Mucosa of gallbladder (tissue), 1 donor: ENCODE measurements at regions not wholly inside any gene's neighbourhood (a gene's known extent, or its start where the extent isn't known, plus 50 kb on each side); places are given as distances from the start of the nearest gene placed in this dataset.

ENCODE experiments used
- DNase-seq: peaks from one replicate; pipeline ENCODE4 v3.0.0-alpha.2; 2020; ENCODE audit warnings: low spot score
- donor health status: DM: no; HTN: no; CAD: no.

DNA sequence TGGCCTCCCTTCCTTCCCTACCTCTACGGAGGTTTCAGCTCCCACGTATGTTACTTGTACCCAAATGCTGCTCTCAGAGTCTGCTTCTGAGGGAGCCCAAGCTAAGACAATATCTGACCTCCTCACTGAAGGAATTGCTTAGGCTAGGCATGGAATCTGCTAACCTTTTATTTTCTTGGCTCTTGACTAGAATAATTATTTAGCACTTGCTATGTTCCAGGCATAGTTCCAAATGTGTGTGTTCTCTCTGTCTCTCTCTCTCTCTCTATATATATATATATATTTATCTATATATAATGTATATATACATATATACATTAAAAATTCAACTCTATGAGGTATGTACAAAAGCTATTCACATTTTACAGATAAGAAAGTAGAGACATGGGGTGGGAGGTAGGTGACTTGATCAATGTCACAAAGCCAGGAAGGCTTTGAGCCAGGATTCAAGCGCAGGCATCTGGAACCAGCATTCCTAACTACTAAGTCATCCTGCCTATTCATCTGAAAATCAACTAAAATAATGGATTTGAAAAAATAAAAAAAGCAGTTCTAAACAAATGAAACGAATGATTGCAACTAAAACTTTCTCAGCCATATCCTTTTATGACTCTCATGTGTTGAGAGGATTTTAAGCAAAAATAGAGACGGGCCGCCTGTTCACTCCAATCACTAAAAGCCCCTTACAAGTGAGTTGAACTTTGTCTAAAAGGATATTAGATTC is 189.7 kb upstream of the JAG1 start:
- no peak for DNase-seq

DNA sequence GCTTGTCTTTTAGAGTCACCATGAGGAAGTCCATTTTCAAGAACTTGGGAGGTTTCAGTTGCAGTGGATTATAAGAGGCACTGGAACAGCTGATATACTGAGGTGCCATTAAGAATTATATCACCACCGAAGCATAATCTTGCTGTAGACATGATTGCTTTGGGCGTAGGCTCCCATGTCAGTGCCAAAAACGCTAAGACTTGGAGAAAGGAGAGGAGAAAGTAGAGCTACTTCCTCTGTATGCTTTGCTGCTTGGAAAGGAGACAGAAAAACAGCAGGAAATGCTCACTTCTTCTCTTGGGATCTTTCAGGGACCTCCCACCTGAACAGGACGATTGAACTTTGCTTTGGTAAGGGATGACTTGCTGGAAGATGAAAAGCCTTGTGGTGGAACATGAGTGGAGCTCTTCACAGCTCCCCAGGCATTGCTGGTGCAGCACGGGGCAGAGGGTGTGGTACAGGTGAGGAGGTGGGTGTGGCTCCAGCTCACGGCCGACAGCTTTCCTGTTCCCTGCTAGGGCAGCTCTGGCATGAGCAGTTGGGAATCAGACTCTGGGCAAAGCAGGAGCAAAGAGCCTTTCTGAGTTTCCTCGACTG is 190.4 kb upstream of the JAG1 start:
- peak; percentile 44 for DNase-seq

DNA sequence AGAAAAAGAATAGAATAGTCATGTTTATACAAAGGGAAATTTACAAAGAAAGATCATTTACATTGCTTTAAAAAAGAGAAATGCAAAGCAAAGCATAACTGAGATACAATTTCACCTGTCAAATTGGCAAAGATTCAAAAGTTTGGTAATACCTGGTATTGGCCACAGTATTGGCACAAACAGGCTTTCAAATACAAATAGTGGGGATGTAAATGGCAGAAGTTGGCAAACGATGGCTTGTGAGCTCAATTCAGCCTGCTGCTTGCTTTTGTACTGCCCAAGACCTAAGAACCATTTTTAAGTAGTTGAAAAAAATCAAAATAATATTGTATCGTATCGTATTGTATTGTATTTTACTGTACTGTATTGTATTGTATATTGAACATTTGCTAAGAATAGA is 194.5 kb upstream of the JAG1 start:
- DNase-seq, result no peak

DNA sequence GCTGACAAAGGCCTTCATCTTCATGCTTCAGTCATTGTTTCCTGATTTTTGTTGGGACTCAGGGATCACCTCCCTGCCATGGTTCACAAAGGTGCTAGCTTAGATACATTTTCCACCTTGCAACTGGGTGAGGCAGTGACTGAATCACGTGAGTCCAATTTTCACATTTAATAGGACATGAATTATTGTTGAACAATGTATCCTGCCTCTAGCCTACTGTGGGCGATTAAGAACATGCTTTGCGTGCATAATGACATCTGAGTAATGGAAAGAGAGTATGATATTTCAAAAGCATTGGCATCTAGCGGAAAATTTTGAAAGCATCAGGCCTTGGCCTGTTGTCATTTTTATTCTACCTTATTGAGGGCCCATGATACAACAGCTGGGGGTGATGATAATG is 199.2 kb upstream of the JAG1 start:
- no peak for DNase-seq

DNA sequence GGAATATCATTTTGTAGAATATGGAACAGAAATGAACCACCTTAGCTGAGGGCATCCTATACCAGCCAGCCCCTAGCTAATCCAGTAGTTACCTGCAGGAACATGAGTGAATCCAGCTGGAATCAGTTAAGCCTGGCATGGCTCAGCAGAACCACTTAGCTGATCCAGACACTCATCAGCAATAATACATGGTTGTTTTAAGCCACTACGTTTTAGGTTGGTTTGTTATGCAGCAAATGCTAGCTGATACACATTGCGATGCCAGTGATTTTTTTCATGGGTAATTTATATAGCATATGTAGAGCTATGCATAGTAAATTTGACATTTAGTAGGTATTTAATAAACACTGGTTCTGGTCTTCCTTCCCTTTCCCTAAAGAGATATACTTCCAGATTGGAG is 201.9 kb upstream of the JAG1 start:
- no peak for DNase-seq

DNA sequence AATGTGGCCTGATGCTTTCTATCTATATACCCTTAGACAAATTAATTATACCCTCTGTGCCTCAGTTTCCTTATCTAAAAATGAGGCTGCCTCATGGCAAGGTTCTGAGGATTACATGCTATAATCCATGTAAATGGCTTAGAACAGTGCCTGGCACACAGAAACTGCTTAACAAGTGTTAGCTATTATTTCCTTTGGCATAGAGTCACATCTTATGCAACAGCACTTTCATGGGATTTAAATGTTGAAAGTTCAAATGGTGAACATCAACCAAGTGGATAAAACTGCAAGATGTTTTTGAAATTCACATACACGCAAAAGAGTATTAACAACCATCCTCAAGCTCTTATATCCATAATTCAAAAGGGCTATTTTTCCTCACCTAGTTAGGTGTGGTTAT is 202.8 kb upstream of the JAG1 start:
- no peak for DNase-seq

DNA sequence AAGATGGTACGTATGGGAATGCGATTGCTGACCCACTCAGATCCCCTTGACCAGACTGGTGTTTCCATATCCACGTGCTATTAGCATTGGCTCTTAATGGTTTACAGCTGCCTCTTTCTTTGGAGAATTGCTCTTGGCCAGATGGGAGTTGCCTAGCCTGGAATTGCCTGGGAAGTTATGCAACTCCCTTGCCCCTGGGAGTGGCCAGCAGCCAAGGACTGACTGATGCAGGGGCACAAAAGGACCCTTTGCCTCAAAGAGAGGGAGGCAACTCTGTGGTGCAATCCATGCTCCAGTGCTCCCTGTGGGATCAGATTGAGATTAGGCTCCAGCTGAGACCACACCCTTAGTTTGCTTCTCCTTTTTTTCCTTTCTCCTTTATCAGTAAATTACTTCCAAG is 203.5 kb upstream of the JAG1 start:
- DNase-seq, result no peak

DNA sequence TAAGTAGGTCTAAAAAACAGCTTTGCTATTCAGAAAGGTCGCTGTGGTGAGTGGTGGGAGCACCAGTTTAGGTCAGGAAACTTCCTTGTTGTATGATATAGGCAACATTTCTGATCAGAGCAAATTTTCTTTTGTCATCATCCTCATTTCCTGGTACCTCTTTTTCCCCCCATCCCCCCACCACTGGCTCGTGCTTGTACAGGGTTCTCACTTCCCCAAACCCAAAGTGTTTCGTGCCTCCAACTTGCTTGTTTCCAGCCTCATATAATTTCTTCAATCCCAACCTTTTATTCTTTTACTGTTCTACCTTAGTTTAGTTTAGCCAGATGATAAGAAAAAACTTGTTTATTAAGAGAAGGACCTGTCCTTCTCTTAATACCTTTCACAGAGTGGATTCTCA is 209.4 kb upstream of the JAG1 start:
- DNase-seq, result no peak

DNA sequence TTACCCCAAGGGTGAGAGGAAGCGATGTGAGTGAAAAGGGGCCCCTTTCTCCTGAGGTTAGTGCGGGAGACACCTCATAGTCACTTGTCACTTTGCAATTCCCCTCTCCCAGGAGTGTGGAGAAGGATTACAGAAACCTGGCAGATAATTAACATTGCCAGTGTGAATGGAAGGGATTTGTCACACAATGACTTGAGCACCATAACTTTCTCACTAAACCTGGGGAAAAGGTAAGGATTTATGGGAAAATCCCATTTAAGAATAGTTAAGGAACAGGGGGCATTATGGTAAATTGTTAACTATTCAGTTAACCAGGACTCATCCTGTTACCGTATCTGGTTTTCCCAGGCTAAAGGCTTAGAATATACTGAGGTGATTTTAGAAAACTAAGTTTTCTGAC is 219.5 kb upstream of the JAG1 start:
- no peak for DNase-seq

DNA sequence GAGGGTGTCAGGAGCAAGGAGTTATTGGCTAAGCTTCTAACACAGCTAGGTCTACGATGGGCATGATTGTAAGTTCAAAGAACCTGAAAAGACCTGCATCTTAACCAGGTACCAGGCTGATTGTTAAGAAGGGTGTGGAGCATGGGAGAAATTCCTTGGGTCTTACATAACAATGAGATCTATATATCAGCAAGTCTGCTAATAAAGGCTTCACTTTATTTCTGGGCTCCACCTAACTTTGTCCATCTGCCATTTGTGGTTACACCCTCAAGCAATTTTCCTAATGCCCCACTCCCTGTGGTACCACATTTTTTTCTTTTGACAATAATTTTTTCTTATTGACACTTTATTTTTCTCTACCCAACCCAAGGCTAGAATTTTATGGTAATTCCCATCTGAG is 223.5 kb upstream of the JAG1 start:
- DNase-seq, result no peak

DNA sequence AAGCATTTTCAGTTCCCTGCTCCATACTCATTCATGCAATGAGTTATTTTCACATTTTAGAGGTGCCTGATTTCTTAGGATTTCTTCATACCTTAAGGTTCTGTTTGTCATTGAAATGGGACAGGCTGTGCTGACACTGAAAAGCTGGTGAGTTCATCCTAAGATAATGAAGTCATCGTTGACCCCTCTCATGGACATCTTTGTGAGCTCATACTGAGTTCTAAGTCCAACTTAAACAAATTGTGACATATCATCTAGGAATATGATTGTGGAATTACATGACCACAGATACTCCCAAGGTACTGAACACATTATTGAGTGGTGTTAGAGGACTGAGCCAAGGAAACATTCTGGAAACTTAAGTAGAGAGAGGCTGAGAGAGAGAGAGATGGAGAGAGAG is 224.8 kb upstream of the JAG1 start:
- no peak for DNase-seq

DNA sequence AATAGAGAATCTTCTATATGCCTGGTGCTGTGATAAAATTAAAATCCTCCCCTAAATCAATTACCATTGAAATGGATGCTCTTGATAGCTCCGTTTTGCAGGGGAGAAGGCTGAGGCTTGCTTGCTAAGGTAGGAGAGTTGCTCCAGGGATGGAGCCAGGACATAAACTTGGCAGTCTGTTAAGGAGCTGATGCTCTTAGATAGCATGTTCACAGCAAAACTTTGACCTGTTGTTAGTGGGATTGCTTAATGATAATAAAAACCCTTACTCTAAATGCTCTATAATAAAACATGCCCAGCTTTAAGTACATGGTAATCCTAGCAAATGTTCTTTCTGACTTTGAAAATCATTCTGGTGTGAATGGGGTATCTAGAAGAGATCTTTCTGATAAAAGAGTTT is 228.4 kb upstream of the JAG1 start:
- no peak for DNase-seq

DNA sequence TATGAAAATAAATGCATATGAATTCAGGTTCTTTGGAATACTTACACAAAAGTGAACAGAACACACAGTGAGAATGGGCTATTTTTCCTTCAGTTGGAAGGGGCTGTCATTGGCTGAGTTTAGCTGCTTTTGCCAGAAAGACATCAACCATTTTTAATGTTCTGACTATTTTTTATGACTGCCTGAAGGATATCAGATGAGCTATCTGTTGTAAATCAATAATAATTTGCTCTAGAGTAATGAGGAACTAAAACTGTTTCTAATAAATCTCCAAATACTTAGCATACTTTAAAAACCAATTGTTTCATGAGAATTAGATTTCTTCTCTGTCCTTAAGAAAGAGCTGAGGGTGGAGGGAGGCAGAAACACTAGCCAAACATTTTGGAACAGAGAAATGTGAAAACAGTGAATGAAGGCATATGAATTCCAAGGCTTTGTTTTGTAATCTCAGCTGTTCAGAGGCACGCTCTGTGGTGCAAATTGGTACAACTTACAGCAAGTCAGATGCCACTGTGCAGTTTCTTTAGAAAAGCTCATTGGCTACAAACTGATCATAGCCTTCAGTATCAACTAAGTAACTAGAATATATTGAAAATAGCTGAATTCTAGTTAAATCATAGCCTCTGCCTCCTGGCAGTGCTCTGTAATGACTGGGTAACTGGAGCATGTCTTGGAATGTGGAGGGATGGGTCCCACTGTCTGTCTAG is 228.9 kb upstream of the JAG1 start:
- no peak for DNase-seq

DNA sequence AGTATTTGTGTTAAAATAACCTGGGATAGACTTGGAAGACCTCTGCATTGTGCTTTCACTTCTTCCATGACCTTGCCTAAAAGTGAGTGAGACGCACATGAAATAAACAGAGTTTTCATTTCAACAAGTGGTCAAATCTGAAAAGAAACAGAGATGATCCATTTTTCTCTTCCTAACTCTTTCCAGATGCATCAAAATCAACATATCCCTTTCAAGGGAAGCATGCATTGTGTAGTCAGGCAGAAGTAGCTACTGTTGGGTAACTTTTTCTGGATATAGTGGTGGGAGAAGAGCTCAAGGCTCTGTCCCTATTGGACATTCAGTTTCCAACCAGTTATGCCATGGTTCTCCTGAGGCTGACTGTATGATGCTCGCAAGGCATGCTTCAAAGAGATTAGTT is 233.0 kb upstream of the JAG1 start:
- no peak for DNase-seq

DNA sequence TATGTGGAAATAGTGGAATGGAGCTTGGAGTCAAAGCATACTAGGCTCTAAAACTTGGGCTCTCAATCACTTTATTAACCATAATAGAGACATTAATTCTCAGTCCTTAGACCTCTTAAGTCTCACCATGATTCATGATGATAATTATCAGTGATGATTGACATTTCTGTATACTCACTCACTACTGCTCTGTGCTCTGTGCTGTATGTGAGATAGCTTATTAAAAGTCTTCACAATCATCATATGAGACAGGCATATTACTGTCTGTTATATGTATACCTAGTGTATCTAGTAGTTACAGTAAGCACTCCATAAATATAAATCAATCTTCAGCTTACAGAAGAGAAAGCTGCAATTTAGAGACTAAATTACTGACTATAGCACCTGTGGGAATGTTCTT is 236.0 kb upstream of the JAG1 start:
- DNase-seq, result no peak

DNA sequence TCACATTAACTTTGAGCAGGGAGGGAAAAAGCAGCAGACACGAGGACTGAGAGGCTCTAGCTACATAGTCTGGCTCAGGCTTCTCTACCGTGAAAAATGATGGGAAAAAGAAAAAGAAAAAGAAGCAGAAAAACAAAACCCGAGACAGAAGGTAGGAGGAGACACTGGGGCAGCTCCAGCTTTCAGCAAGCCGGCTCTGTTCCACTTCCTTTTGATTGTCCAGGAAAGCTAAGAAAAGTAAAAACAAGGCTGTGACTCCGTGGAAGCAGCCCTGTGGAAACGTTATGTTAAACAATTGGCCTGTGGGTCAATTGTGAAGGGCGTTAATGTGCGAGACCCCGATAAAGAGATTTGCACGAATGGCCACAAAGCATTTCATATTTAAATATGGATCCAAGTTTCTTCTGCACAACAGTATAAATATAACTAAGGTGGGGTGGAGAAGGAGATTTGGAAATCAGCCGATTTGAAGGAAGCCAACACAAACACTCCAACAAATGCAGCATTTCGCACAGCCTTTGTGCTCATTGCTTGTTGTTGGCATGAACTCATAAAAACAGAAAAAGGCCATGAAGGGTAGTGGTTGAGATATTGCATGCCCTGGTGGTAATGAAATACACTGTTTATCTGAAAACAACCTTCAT is 236.9 kb upstream of the JAG1 start:
- DNase-seq, result no peak

DNA sequence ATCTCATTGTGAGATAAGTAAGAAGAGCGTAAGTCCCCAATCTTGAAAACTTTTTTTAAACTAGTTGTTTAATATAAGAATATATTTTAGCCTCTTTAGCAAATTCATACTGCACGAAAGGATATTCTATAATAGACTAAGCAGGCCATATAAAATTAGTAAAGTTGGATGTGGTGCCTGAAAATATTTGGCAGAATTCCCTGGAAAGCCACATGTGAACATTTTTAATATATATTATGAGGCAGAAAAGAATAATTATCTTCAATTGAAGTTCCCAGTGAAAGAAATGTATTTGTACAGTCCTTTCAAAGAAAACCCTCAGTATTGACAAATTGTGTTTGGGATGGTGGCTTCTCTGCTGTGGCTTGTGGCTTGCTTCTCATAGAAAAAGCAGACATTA is 237.5 kb upstream of the JAG1 start:
- DNase-seq, result no peak

DNA sequence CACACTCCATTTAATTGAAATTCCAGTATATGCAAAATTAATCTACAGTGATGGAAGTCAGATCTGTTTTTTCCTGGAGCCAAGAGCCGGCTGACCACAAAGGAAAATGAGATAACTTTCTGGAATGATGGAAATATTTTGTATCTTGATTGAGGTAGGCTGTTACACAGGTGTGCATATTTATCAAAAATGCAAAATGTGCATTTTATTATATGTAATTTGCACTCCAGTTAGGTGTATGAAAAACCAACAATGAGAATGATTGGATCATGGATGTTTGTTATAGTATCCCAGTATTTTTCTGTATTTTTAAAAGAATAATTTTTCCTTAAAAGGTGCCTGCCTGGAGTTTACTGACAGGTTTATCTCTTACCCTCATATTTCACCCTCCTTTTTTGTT is 242.0 kb upstream of the JAG1 start:
- no peak for DNase-seq

DNA sequence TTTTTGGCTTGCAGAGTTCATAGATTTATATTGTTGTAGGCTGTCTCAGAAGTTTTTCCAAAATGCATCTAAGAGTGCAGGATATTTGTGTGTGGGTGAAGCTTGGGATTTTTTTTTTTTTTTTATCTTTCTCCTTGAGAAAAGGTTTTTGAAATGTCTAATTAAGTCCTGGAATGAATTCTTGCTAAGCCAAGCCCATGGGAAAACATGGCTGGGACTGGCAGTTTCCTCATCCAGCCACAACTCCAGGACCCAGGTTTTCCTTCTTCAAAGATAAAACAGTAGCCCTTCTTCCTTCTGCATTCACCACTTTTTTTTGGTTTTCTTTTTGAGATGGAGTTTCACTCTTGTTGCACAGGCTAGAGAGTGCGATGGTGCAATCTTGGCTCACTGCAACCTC is 242.5 kb upstream of the JAG1 start:
- no peak for DNase-seq

DNA sequence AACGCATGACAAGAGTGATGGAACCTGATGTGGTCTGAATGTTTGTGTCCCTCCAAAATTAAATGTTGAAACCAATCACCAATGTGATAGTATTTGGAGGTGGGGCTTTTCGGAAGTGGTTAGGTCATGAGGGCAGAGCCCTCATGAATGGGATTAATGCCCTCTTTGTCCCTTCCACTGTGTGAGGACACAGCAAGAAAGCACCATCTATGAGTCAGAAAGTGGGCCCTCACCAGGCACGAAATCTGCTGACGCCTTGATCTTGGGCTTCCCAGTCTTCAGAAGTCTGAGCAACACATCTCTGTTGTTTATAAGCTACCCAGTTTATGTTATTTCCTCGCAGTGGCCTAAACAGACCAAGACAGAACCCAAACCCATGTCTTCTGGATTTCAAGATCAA is 244.0 kb upstream of the JAG1 start:
- no peak for DNase-seq

DNA sequence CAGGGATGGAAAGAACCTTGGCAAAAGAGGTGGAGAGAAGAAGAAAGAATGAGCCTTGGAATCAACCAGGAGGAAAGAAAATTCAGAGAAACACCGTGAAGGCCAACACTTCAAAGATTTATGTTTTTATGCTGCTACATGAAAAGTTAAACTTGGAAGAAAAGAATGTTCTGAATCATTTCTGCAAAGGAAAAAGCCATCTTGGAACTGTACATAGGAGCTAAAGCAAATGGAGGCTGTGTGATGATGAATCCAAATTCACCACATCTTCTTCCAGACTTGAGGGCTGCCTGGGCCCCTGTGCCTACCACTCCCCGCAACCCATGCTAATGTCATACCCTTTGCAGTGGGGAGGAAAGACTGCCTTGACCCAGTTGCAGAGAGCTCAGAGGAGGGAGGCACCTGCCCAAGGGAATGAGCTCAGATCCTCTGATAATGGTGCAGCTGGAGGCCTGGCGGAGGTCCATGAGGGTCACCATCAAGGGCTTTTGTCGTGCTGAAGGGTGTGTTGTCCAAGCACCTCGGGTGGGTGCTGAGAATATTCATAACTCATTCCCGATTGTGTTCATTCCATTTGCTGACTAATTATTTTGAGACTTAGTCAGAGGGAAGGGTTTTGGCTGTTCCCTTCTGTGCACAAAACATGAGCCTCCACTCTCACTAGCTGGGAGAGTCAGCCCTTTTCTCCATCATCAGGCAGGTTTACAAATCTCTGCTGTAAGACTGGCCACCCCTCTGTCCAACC is 245.8 kb upstream of the JAG1 start:
- no peak for DNase-seq

DNA sequence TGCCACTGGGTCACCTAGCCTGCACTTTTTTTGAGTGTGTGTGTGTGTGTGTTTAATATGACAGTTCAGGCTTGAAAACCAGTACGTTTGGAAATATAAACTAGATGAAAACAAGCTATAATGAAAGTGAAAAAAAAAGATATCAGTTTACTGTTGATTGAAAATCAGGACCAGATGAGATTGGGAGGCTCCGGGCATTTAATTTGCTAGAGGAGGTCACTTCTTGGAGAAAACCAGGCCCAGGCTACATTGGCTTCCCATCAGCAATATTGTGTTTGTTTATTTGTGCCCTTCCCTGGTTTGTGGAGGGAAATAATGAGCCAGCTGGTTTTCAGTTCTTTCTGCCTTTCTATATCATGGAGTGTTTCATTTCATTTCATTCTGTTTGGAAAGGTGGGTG is 246.6 kb upstream of the JAG1 start:
- DNase-seq, result no peak
